NCI-H1930 (cell line): ENCODE measurements at regions not wholly inside any gene's neighbourhood (a gene's known extent, or its start where the extent isn't known, plus 50 kb on each side); places are given as distances from the start of the nearest gene placed in this dataset.
"Not testable (repeated sequence)": the region's sequence is repeated elsewhere in the genome, so short reads cannot be mapped to it uniquely, and the experiment has no call there.

Experiments used
- DNase-seq, 2 experiments: peaks; one replicate each; lab custom pipeline; 2025; lab: John Stamatoyannopoulos, UW

- DNase-seq: no peak
Observed at GRCh38 chr4:18166925-18167324, 145.4 kb upstream of the LCORL start.

DNA sequence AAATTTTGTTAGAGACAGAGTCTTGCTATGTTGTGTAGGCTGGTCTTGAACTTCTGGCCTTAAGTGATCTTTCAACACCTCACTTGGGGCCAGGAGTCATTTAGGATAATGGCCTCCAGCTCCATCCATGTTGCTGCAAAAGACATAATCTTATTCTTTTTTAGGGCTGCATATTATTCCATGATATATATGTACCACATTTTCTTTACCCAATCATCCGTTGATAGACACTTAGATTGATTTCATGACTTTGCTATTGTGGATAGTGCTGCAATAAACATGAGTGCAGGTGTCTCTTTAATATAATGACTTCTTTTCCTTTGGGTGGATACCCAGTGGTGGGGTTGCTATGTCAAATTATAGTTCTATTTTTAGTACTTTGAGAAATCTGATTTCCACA lies 140.9 kb upstream of the LCORL start:
- DNase-seq: no peak

DNA sequence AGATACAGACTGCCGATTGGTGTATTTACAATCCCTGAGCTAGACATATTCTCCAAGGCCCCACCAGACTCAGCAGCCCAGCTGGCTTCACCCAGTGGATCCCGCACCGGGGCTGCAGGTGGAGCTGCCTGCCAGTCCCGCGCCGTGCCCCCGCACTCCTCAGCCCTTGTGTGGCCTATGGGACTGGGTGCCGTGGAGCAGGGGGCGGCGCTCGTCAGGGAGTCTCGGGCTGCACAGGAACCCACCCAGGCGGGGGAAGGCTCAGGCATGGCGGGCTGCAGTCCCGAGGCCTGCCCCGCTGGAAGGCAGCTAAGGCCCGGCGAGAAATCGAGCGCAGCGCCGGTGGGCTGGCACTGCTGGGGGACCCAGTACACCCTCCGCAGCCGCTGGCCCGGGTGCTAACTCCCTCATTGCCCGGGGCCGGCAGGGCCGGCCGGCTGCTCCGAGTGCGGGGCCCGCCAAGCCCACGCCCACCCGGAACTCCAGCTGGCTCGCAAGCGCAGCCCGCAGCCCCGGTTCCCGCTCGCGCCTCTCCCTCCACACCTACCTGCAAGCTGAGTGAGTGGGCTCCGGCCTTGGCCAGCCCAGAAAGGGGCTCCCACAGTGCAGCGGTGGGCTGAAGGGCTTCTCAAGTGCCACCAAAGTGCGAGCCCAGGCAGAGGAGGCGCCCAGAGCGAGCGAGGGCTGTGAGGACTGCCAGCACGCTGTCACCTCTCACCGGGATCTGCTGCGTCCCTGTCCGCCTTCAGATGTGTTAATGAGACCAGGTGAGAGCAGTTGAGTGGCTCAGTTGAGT lies 137.8 kb upstream of the LCORL start:
- DNase-seq: not testable (repeated sequence)

DNA sequence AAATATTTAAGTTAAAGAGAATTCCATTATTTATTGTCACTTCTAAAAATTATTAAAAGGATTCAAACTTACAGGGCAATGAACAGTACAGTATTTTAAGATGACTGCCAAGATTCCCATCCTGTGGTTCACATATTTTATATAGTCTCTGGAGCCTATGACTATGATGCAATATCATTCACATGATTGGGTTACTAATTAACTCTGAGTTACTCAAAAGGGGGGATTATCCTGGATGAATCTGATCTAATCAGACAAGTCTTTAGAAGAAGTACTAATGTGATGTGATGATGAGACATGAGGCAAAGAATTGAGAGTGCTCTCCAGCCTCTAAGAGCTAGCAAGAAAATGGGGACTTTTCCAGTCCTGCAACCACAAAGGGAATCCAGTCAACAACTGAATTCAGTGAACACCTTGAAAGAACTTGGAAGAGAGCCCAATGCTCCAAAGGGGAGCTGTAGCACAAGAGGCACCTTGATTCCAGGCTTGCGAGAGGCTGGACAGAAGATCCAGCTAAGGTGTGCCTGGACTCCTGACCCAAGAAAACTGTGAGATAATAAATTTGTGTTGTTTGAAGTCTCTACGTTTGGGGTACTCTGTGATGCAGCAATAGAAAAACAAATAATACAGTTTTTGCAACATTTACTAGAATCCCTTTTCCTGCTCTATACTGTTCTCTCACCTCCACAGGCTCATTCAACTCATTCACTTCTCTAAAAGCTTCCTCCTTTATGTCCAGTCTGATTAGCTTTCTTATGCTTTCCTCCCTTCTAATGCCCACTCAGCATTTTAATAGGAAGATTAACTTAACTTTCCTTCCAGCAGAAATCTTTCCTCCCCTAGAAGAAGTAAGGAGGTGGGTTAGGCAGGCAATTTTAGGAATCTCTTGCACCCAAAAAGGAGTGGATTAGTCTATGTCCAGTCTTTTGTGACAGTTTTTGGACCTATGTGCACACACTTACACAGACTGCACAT lies 133.8 kb upstream of the LCORL start:
- DNase-seq: no peak

GRCh38 chr4:18138076-18138665 lies 116.6 kb upstream of the LCORL start:
- DNase-seq: no peak

DNA sequence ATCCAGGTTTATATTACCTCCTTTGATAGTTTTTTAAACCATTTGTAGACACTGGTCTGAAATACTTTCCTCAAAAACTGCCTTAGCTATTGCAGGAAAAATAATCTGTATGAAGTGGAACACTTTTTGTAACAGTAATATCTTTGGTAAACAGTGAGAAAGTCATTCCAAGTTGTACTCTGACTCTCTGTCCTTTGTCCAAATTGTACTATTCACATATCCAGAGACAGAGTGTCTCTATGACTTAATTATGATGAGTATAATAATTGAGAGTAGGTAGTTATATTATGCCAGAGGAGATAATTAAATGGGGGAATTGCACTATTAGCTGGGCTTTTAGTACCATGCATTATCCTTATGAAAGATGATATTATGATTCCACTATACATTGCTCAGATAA lies 112.6 kb upstream of the LCORL start:
- DNase-seq: peak; percentile 27 to 42

DNA sequence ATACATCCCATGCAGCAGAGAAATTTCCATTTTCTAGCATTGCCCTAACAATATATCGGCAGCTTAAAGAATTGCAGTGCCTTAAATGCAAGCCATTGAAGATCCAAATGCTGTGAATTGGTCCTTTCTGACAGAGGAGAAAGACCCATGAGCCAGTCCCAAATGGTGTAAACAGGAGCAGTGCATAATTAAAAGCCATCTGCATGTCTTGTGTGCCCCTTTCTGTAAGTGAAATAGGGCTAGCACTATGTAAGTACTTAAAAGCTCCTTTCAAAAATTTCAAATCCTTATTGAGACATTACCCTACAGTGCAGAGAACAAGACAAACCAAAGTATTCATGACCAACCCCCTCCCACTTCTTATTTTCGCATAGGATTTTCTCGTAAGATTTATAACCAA lies 108.7 kb upstream of the LCORL start:
- no peak for DNase-seq

DNA sequence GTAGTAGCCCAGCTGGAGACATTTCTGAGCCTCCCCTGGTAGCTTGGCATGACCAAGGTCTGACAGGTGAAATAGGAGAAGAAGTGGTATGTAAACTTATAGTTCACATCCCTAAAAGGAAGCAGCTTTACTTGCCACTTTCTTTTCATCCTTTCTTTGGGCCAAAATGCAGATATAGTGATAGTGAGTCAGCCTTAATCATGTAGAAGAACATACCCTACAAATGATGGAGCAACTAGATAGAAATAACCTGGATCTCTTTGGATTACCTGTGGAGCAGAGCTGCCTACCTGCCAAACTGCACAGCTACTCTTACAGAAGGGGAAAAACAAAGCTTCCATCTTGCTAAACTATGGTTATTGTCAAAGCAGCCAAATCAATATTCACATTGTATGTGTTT lies 106.7 kb upstream of the LCORL start:
- DNase-seq: no peak

GRCh38 chr4:18127030-18127429 lies 105.5 kb upstream of the LCORL start:
- DNase-seq: no peak

GRCh38 chr4:18113710-18114331 lies 92.3 kb upstream of the LCORL start:
- no peak for DNase-seq

GRCh38 chr4:18111081-18111480 lies 89.5 kb upstream of the LCORL start:
- no peak for DNase-seq

GRCh38 chr4:18110099-18110498 lies 88.5 kb upstream of the LCORL start:
- DNase-seq: no peak

GRCh38 chr4:18109676-18110075 lies 88.1 kb upstream of the LCORL start:
- DNase-seq: no peak

DNA sequence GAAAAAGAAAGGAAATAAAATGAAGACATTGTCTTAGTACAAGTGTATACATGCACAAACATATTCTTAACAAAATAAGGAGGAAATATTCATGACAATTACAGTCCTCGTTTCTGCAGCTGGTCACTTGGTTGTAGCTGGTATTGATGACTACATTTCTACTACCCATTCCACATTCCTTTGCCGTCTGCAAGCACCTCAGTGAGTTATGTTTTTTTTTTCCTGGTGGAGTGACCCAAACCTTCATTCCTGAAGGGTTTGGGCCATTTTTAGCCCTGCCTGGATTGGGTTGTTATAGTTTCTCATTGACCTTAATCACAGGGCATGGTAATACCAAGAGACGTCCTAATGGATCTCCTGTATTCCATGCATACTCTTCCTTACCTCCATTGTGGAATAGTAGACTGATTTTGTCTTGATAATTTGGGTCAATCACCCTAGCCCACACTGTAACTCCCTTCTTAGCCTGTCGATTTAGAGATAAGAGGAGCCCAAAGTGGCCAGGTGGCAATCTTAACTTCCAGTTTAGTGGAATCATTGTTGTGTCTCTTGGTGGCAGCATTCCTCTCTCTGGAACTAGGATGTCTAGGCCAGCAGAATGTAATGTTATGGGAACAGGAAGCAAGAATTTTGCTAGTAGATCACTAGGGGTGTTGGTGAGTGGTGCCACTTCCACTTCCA lies 86.4 kb upstream of the LCORL start:
- not testable (repeated sequence) for DNase-seq

DNA sequence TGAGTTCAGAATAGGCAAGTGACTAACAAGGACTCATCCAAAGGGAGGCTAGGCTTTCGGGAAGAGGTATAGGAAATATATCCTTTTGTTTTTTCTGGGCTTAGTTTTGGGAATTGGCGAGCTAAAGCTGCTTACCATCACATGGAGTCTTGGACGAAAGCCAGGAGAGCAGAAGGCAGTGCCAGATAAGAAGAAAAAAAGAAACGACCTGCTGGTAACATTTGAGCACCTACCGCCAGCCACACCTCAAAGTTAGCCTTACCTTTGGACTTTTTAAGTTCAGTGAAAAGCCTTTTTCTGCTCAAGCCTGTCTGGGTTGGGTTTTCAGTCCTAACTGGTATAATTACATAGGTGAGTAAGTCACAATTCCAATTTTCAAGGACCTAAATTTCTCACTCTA lies 85.1 kb upstream of the LCORL start:
- no peak for DNase-seq

- no peak for DNase-seq
Observed at GRCh38 chr4:18105030-18106011, 83.8 kb upstream of the LCORL start.

- DNase-seq: no peak
Observed at GRCh38 chr4:18103876-18104605, 82.5 kb upstream of the LCORL start.

- DNase-seq: no peak
Observed at GRCh38 chr4:18100657-18101056, 79.1 kb upstream of the LCORL start.

- not testable (repeated sequence) for DNase-seq
Observed at GRCh38 chr4:18090447-18090846, 68.9 kb upstream of the LCORL start.

- DNase-seq: no peak
Observed at GRCh38 chr4:18082236-18082635, 60.7 kb upstream of the LCORL start.
